Caco-2 (cell line): ENCODE measurements at regions not wholly inside any gene's neighbourhood (a gene's known extent, or its start where the extent isn't known, plus 50 kb on each side); places are given as distances from the start of the nearest gene placed in this dataset.

Experiments
- BruUV-seq: library from RNA; stranded (reverse); fragments of 400-500 nt; replicated peaks from 2 replicates; lab custom pipeline; 2021; lab: Mats Ljungman, UMichigan
- CTCF ChIA-PET: fragments of 300-600 bp; sonication (Branson Sonifier 250); formaldehyde crosslinking; loops from one replicate; lab custom pipeline; 2022; ENCODE audit warnings: antibody characterized with exemption; lab: Charles Lee
- POLR2A ChIA-PET: fragments of 300-600 bp; sonication (Branson Sonifier 250); formaldehyde crosslinking; loops from one replicate; lab custom pipeline; 2022; ENCODE audit warnings: antibody characterized with exemption; lab: Charles Lee
- DNase-seq, 2 experiments: peaks; one replicate each; pipeline versions ENCODE4 v3.0.0 to v3.0.0-alpha.2; 2020 to 2022
- H3K27me3 ChIP-seq: replicated peaks from 2 replicates; pipeline ENCODE4 v1.6.0; 2011; ENCODE audit warnings: low read length; ENCODE audit not compliant: control insufficient read depth, insufficient read depth
- H3K36me3 ChIP-seq: 2 replicates; pipeline ENCODE4 v1.5.1; 2011; ENCODE audit warnings: low read length; ENCODE audit not compliant: control insufficient read depth, insufficient read depth
- H3K4me1 ChIP-seq: fragments of 250-450 bp; sonication (Bioruptor Pico); 2 replicates; pipeline ENCODE4 v1.5.1; 2020; ENCODE audit warnings: mild to moderate bottlenecking
- H3K4me3 ChIP-seq: 2 replicates; pipeline ENCODE4 v1.5.1; 2011; ENCODE audit warnings: low read depth, mild to moderate bottlenecking, control low read depth, low read length
- H3K9me3 ChIP-seq: fragments of 250-450 bp; sonication (Bioruptor Pico); 2 replicates; pipeline ENCODE4 v1.5.1; 2020; ENCODE audit warnings: mild to moderate bottlenecking, moderate library complexity
- H3K27ac Mint-ChIP-seq: one replicate; pipeline ENCODE4 v1.8.0; 2022; ENCODE audit warnings: mixed read lengths; ENCODE audit not compliant: unreplicated experiment
- H3K27me3 Mint-ChIP-seq: one replicate; pipeline ENCODE4 v1.8.0; 2022; ENCODE audit warnings: mixed read lengths; ENCODE audit not compliant: insufficient read depth, unreplicated experiment
- H3K36me3 Mint-ChIP-seq: one replicate; pipeline ENCODE4 v1.8.0; 2022; ENCODE audit warnings: mild to moderate bottlenecking, mixed read lengths; ENCODE audit not compliant: insufficient read depth, unreplicated experiment
- H3K4me1 Mint-ChIP-seq: one replicate; pipeline ENCODE4 v1.8.0; 2022; ENCODE audit warnings: low read depth, mixed read lengths; ENCODE audit not compliant: unreplicated experiment
- H3K4me3 Mint-ChIP-seq: one replicate; pipeline ENCODE4 v1.8.0; 2022; ENCODE audit warnings: mild to moderate bottlenecking, moderate library complexity, mixed read lengths; ENCODE audit not compliant: unreplicated experiment
- H3K9me3 Mint-ChIP-seq: one replicate; pipeline ENCODE4 v1.8.0; 2022; ENCODE audit warnings: mixed read lengths; ENCODE audit not compliant: unreplicated experiment
- CTCF ChIP-seq, 2 experiments: fragments of 200-600 bp in 1 of 2; IDR thresholded peaks; 1 replicate in 1 of 2; 2 replicates in 1 of 2; pipeline versions ENCODE4 v1.5.1 to v1.8.0; 2011 to 2022; ENCODE audit warnings: antibody characterized with exemption in 1 of 2, control low read depth in 1 of 2, inconsistent platforms in 1 of 2, low read depth in 1 of 2, low read length in 1 of 2, mild to moderate bottlenecking in 1 of 2, moderate library complexity in 1 of 2; ENCODE audit not compliant: insufficient read depth in 1 of 2, severe bottlenecking in 1 of 2, unreplicated experiment in 1 of 2
- intact Hi-C: fragments of 100-400 bp; cut with micrococcal nuclease; formaldehyde crosslinking; loops from one replicate; pipeline ENCODE4 v1.10.0; 2022; ENCODE audit not compliant: unreplicated experiment

DNA sequence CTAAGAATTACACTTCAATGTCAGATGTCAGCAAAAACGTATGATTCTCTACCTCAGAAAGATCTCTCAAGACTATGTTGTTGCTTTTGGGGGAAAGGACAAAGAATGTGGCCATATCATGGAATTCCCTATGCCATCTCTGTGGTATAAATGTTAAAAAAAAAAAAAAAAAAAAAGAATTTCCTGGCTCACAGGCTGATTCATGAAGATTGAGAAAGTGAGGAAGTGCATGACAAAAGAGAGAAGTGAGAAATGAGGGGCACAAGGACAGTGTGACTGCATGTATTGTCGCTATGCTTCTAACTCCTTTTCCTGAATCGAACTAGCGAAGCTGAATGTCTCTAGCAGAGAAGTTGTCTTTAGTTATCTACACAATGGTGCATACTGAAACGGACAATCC, 80.6 kb upstream of the CARD18 start:
- Histone ChIP-seq H3K27me3 (no peaks in the 10 kb centered on the region), H3K4me3 (no peak overlapping the region), H3K4me1 (no peaks in the 10 kb centered on the region), H3K9me3 (no peaks in the 10 kb centered on the region), H3K36me3 (no peaks in the 10 kb centered on the region)
- H3K27ac Mint-ChIP-seq: no peak overlapping the region
- ChIA-PET POLR2A (no interaction called here), CTCF (no interaction called here)
- peaks cover 5% of the 10 kb centered on the region for H3K4me1 Mint-ChIP-seq
- no peaks in the 10 kb centered on the region for H3K9me3 Mint-ChIP-seq
- no peak for DNase-seq
- no TSS peak for BruUV-seq
- no peak overlapping the region for H3K4me3 Mint-ChIP-seq
- H3K27me3 Mint-ChIP-seq: no peaks in the 10 kb centered on the region
- intact Hi-C loops: no loop called here
- H3K36me3 Mint-ChIP-seq: no peaks in the 10 kb centered on the region
- TF ChIP-seq CTCF (IDR thresholded peaks at IDR 0.05; ENCODE audit: insufficient read depth in 1 of 2, low read depth in 1 of 2, low read length in 1 of 2, severe bottlenecking in 1 of 2, unreplicated experiment in 1 of 2): no peak

- no peaks in the 10 kb centered on the region for H3K9me3 Mint-ChIP-seq
- no peaks in the 10 kb centered on the region for H3K36me3 Mint-ChIP-seq
- no peak overlapping the region for H3K4me3 Mint-ChIP-seq
- H3K4me1 ChIP-seq: no peaks in the 10 kb centered on the region
- no peak overlapping the region for H3K4me3 ChIP-seq
- H3K4me1 Mint-ChIP-seq: peaks cover 5% of the 10 kb centered on the region
- ChIA-PET POLR2A (no interaction called here), CTCF (no interaction called here)
- no peaks in the 10 kb centered on the region for H3K27me3 ChIP-seq
- intact Hi-C loops: no loop called here
- H3K27ac Mint-ChIP-seq: no peak overlapping the region
- no peaks in the 10 kb centered on the region for H3K27me3 Mint-ChIP-seq
- DNase-seq: no peak
- H3K36me3 ChIP-seq: no peaks in the 10 kb centered on the region
- BruUV-seq: no TSS peak
- TF ChIP-seq CTCF (IDR thresholded peaks at IDR 0.05; ENCODE audit: insufficient read depth in 1 of 2, low read depth in 1 of 2, low read length in 1 of 2, severe bottlenecking in 1 of 2, unreplicated experiment in 1 of 2): no peak
- no peaks in the 10 kb centered on the region for H3K9me3 ChIP-seq
Observed at GRCh38 chr11:105219670-105220069, 80.1 kb upstream of the CARD18 start.

GRCh38 chr11:105219269-105219668, 79.7 kb upstream of the CARD18 start:
- Mint-ChIP-seq H3K27ac (no peak overlapping the region), H3K9me3 (no peaks in the 10 kb centered on the region), H3K36me3 (no peaks in the 10 kb centered on the region), H3K4me1 (peaks cover 5% of the 10 kb centered on the region), H3K4me3 (no peak overlapping the region), H3K27me3 (no peaks in the 10 kb centered on the region)
- intact Hi-C loops: no loop called here
- Histone ChIP-seq H3K4me3 (no peak overlapping the region), H3K4me1 (no peaks in the 10 kb centered on the region), H3K9me3 (no peaks in the 10 kb centered on the region), H3K27me3 (no peaks in the 10 kb centered on the region), H3K36me3 (no peaks in the 10 kb centered on the region)
- TF ChIP-seq CTCF (IDR thresholded peaks at IDR 0.05; ENCODE audit: insufficient read depth in 1 of 2, low read depth in 1 of 2, low read length in 1 of 2, severe bottlenecking in 1 of 2, unreplicated experiment in 1 of 2): no peak
- CTCF ChIA-PET: no interaction called here
- POLR2A ChIA-PET: no interaction called here
- BruUV-seq: no TSS peak
- no peak for DNase-seq
